OCI-LY1 (cell line): ENCODE measurements at regions not wholly inside any gene's neighbourhood (a gene's known extent, or its start where the extent isn't known, plus 50 kb on each side); places are given as distances from the start of the nearest gene placed in this dataset.

Experiments
- H2AFZ ChIP-seq: fragments of 200-600 bp; sonication (generic), shearing (Covaris generic); 2 replicates; pipeline ENCODE4 v1.6.0; 2014; ENCODE audit warnings: antibody characterized with exemption, mild to moderate bottlenecking, low read length
- H3F3A ChIP-seq: fragments of 200-600 bp; sonication (generic), shearing (Covaris generic); 2 replicates; pipeline ENCODE4 v1.6.0; 2014; ENCODE audit warnings: mild to moderate bottlenecking, antibody characterized with exemption, low read length, moderate library complexity; ENCODE audit not compliant: insufficient read depth
- H3K27ac ChIP-seq: fragments of 200-600 bp; sonication (generic); 2 replicates; pipeline ENCODE4 v1.5.1; 2014; ENCODE audit warnings: low read length, mixed run types, mild to moderate bottlenecking, low read depth; ENCODE audit not compliant: poor library complexity, severe bottlenecking
- H3K27me3 ChIP-seq: fragments of 200-600 bp; sonication (generic); 2 replicates; pipeline ENCODE4 v1.6.0; 2014; ENCODE audit warnings: antibody characterized with exemption, mild to moderate bottlenecking, low read length, moderate library complexity; ENCODE audit not compliant: insufficient read depth
- H3K36me3 ChIP-seq: fragments of 200-600 bp; sonication (generic); 2 replicates; pipeline ENCODE4 v1.6.1; 2014; ENCODE audit warnings: mild to moderate bottlenecking, antibody characterized with exemption, low read length, moderate library complexity, mixed read lengths; ENCODE audit not compliant: insufficient read depth
- H3K4me1 ChIP-seq: fragments of 200-600 bp; sonication (generic); 2 replicates; pipeline ENCODE4 v1.5.1; 2014; ENCODE audit warnings: mild to moderate bottlenecking, low read length, moderate library complexity; ENCODE audit not compliant: insufficient read depth, severe bottlenecking
- H3K4me2 ChIP-seq: fragments of 200-600 bp; sonication (generic), shearing (Covaris generic); 2 replicates; pipeline ENCODE4 v1.6.1; 2014; ENCODE audit warnings: low read length
- H3K4me3 ChIP-seq: fragments of 200-600 bp; sonication (generic); 2 replicates; pipeline ENCODE4 v1.5.1; 2014; ENCODE audit warnings: low read length, low read depth, mild to moderate bottlenecking, mixed read lengths; ENCODE audit not compliant: poor library complexity, severe bottlenecking
- H3K79me2 ChIP-seq: fragments of 200-600 bp; shearing (Covaris generic); 2 replicates; pipeline ENCODE4 v1.6.1; 2016; ENCODE audit warnings: mixed run types, low read length, mixed read lengths; ENCODE audit not compliant: insufficient read depth
- H3K9ac ChIP-seq: fragments of 200-600 bp; sonication (generic), shearing (Covaris generic); 2 replicates; pipeline ENCODE4 v1.6.1; 2014; ENCODE audit warnings: mild to moderate bottlenecking, low read length, mixed read lengths
- H3K9me2 ChIP-seq: fragments of 200-600 bp; sonication (generic), shearing (Covaris generic); 2 replicates; pipeline ENCODE4 v1.6.1; 2014; ENCODE audit warnings: low read depth, mild to moderate bottlenecking, low read length, mixed read lengths
- H3K9me3 ChIP-seq: fragments of 200-600 bp; shearing (Covaris generic); 2 replicates; pipeline ENCODE4 v1.6.1; 2014; ENCODE audit warnings: low read length, mixed read lengths
- H4K20me1 ChIP-seq: fragments of 200-600 bp; sonication (generic), shearing (Covaris generic); 2 replicates; pipeline ENCODE4 v1.6.0; 2016; ENCODE audit warnings: mild to moderate bottlenecking, low read length; ENCODE audit not compliant: insufficient read depth
- CTCF ChIP-seq: fragments of 200-600 bp; sonication (generic), shearing (Covaris generic); IDR thresholded peaks from 2 replicates; pipeline ENCODE4 v1.5.1; 2017; ENCODE audit warnings: mild to moderate bottlenecking, antibody characterized with exemption, low read length, moderate library complexity, mixed read lengths
- EZH2 ChIP-seq: fragments of 200-600 bp; sonication (generic), shearing (Covaris generic); IDR thresholded peaks from 2 replicates; pipeline ENCODE4 v1.8.0; 2017; ENCODE audit warnings: borderline replicate concordance, mixed run types, mild to moderate bottlenecking, antibody characterized with exemption, low read length, moderate library complexity, mixed read lengths

GRCh38 chr13:47588676-47589075, 412.4 kb downstream of the SUCLA2 start:
- Histone ChIP-seq H3K9me3 (no peaks in the 10 kb centered on the region), H2AFZ (no peak overlapping the region), H3K9me2 (no peaks in the 10 kb centered on the region), H3K9ac (no peak overlapping the region), H3K79me2 (no peaks in the 10 kb centered on the region), H3K4me2 (no peak overlapping the region), H3K27ac (no peak overlapping the region), H3K27me3 (no peaks in the 10 kb centered on the region), H3K36me3 (no peaks in the 10 kb centered on the region), H4K20me1 (no peaks in the 10 kb centered on the region), H3F3A (no peaks in the 10 kb centered on the region), H3K4me1 (no peaks in the 10 kb centered on the region), H3K4me3 (no peak overlapping the region)
- TF ChIP-seq CTCF (peak; percentile 51; the same call in 1 of the 2 replicates), EZH2 (no peak)

- Histone ChIP-seq H3K27me3 (no peaks in the 10 kb centered on the region), H3K9ac (no peak overlapping the region), H3K36me3 (no peaks in the 10 kb centered on the region), H3F3A (no peaks in the 10 kb centered on the region), H3K4me3 (no peak overlapping the region), H3K4me1 (no peaks in the 10 kb centered on the region), H3K9me2 (no peaks in the 10 kb centered on the region), H3K79me2 (no peaks in the 10 kb centered on the region), H4K20me1 (no peaks in the 10 kb centered on the region), H3K9me3 (no peaks in the 10 kb centered on the region), H3K27ac (no peak overlapping the region), H2AFZ (no peak overlapping the region), H3K4me2 (no peak overlapping the region)
- TF ChIP-seq CTCF: no peak
- no peak for TF ChIP-seq EZH2
These were observed 428.7 kb downstream of the SUCLA2 start for GRCh38 chr13:47572375-47572774.

- no peaks in the 10 kb centered on the region for H4K20me1 ChIP-seq
- H3F3A ChIP-seq: no peaks in the 10 kb centered on the region
- no peak overlapping the region for H3K27ac ChIP-seq
- H3K4me2 ChIP-seq: no peak overlapping the region
- H2AFZ ChIP-seq: no peak overlapping the region
- no peaks in the 10 kb centered on the region for H3K9me2 ChIP-seq
- no peaks in the 10 kb centered on the region for H3K36me3 ChIP-seq
- no peaks in the 10 kb centered on the region for H3K4me1 ChIP-seq
- no peaks in the 10 kb centered on the region for H3K9me3 ChIP-seq
- no peak overlapping the region for H3K4me3 ChIP-seq
- TF ChIP-seq EZH2: no peak
- no peak for TF ChIP-seq CTCF
- H3K79me2 ChIP-seq: no peaks in the 10 kb centered on the region
- no peak overlapping the region for H3K9ac ChIP-seq
- no peaks in the 10 kb centered on the region for H3K27me3 ChIP-seq
These were observed 437.0 kb downstream of the SUCLA2 start for GRCh38 chr13:47564041-47564440.
